B cell (primary cell): ENCODE measurements at regions not wholly inside any gene's neighbourhood (a gene's known extent, or its start where the extent isn't known, plus 50 kb on each side); places are given as distances from the start of the nearest gene placed in this dataset.
"Not testable (repeated sequence)": the region's sequence is repeated elsewhere in the genome, so short reads cannot be mapped to it uniquely, and the experiment has no call there.

Experiments used
- ATAC-seq: fragments of 200-7000 bp; cut with Tn5 transposase; one replicate; pipeline ENCODE4 v1.10.0; 2021; ENCODE audit warnings: low read depth, mild to moderate bottlenecking, moderate number of reproducible peaks, moderate library complexity
- CTCF ChIA-PET: fragments of 350-600 bp; sonication (Branson Sonifier 250); formaldehyde crosslinking; loops from one replicate; lab custom pipeline; 2021; ENCODE audit warnings: antibody characterized with exemption, inconsistent platforms; lab: Charles Lee
- POLR2A ChIA-PET: fragments of 350-600 bp; sonication (Branson Sonifier 250); formaldehyde crosslinking; loops from one replicate; lab custom pipeline; 2021; ENCODE audit warnings: antibody characterized with exemption; lab: Charles Lee
- DNase-seq: peaks from one replicate; pipeline ENCODE4 v3.0.0; 2013
- H2AFZ ChIP-seq: 2 replicates; pipeline ENCODE4 v1.6.1; 2012; ENCODE audit warnings: mild to moderate bottlenecking, low read depth, low read length; ENCODE audit not compliant: insufficient read depth, poor library complexity, severe bottlenecking
- H3K27ac ChIP-seq, 2 donors: 1 replicate in 1 of 2; 2 replicates in 1 of 2; pipeline ENCODE4 v1.5.1; 2012 to 2013; ENCODE audit warnings: low read length in 2 of 2, mild to moderate bottlenecking in 2 of 2, moderate library complexity in 1 of 2
- H3K27me3 ChIP-seq, 4 experiments: fragments of 200-600 bp in 1 of 4; sonication (generic) in 1 of 4; replicated peaks in 1 of 4; 1 replicate in 2 of 4; 2 replicates in 2 of 4; pipeline versions ENCODE4 v1.6.1 to v1.7.0; 2013 to 2016; ENCODE audit warnings: low read length in 3 of 4, mild to moderate bottlenecking in 2 of 4, mixed read lengths in 1 of 4, moderate library complexity in 1 of 4; ENCODE audit not compliant: insufficient read depth in 4 of 4, control insufficient read depth in 3 of 4; ENCODE audit errors: control extremely low read depth in 1 of 4
- H3K36me3 ChIP-seq, 2 experiments: replicated peaks in 1 of 2; 1 replicate in 1 of 2; 2 replicates in 1 of 2; pipeline versions ENCODE4 v1.6.1 to v1.7.1; 2013; ENCODE audit warnings: low read length in 1 of 2; ENCODE audit not compliant: insufficient read depth in 2 of 2, control insufficient read depth in 1 of 2; ENCODE audit errors: control extremely low read depth in 1 of 2, extremely low read depth in 1 of 2
- H3K4me1 ChIP-seq, 2 donors: fragments of 200-600 bp in 1 of 2; sonication (generic) in 1 of 2; 1 replicate in 1 of 2; 2 replicates in 1 of 2; pipeline versions ENCODE4 v1.5.1 to v1.6.1; 2013 to 2017; ENCODE audit warnings: low read length in 2 of 2; ENCODE audit not compliant: control insufficient read depth in 2 of 2, insufficient read depth in 2 of 2
- H3K4me2 ChIP-seq: replicated peaks from 2 replicates; pipeline ENCODE3; 2012; ENCODE audit warnings: mild to moderate bottlenecking, low read depth, low read length; ENCODE audit not compliant: poor library complexity, severe bottlenecking
- H3K4me3 ChIP-seq, 5 experiments: fragments of 200-600 bp in 1 of 5; sonication (generic) in 1 of 5; 1 replicate in 3 of 5; 2 replicates in 2 of 5; pipeline versions ENCODE4 v1.5.1 to v1.7.0; 2011 to 2016; ENCODE audit warnings: low read length in 4 of 5, mild to moderate bottlenecking in 4 of 5, low read depth in 2 of 5, control low read depth in 1 of 5, moderate library complexity in 1 of 5; ENCODE audit not compliant: insufficient read depth in 1 of 5; ENCODE audit errors: control extremely low read depth in 1 of 5, extremely low read depth in 1 of 5
- H3K79me2 ChIP-seq: fragments of 200-600 bp; sonication (generic); one replicate; pipeline ENCODE4 v1.6.0; 2016; ENCODE audit warnings: low read length; ENCODE audit not compliant: control insufficient read depth, insufficient read depth
- H3K9ac ChIP-seq: fragments of 200-600 bp; sonication (generic); 2 replicates; pipeline ENCODE4 v1.6.1; 2017; ENCODE audit warnings: mild to moderate bottlenecking, low read length, moderate library complexity
- H3K9me3 ChIP-seq, 3 donors: one replicate each; pipeline versions ENCODE4 v1.6.1 to v1.7.1; 2013; ENCODE audit warnings: low read length in 2 of 3; ENCODE audit not compliant: control insufficient read depth in 2 of 3, insufficient read depth in 1 of 3; ENCODE audit errors: control extremely low read depth in 1 of 3
- H4K20me1 ChIP-seq: 2 replicates; pipeline ENCODE4 v1.6.0; 2012; ENCODE audit warnings: mild to moderate bottlenecking, low read length; ENCODE audit not compliant: insufficient read depth, control insufficient read depth, poor library complexity, severe bottlenecking
- H3K27ac Mint-ChIP-seq: one replicate; pipeline ENCODE4 v1.8.0; 2021; ENCODE audit warnings: mixed read lengths
- H3K27me3 Mint-ChIP-seq: one replicate; pipeline ENCODE4 v1.8.0; 2021; ENCODE audit warnings: mixed read lengths
- H3K4me1 Mint-ChIP-seq: one replicate; pipeline ENCODE4 v1.8.0; 2021; ENCODE audit warnings: mixed read lengths
- H3K4me3 Mint-ChIP-seq: one replicate; pipeline ENCODE4 v1.8.0; 2021; ENCODE audit warnings: mixed read lengths
- H3K9me3 Mint-ChIP-seq: one replicate; pipeline ENCODE4 v1.8.0; 2022; ENCODE audit warnings: mixed read lengths; ENCODE audit not compliant: insufficient read depth
- EZH2 ChIP-seq: IDR thresholded peaks from 2 replicates; pipeline ENCODE4 v1.6.1; 2012; ENCODE audit warnings: borderline replicate concordance, low read depth, mild to moderate bottlenecking, moderate library complexity, low read length; ENCODE audit not compliant: insufficient read depth, poor library complexity, severe bottlenecking
- WGBS: methylation state at CpG from one replicate; pipeline ENCODE4 v1.1.5; 2013; ENCODE audit warnings: missing lambda C conversion rate; ENCODE audit not compliant: insufficient coverage; 5-methylcytosine and 5-hydroxymethylcytosine counted together
- intact Hi-C: fragments of 100-400 bp; cut with micrococcal nuclease; formaldehyde crosslinking; loops from one replicate; pipeline ENCODE4 v1.10.0; 2022
- TF ChIP-seq, protein P1 (sequence below): fragments of 200-600 bp; IDR thresholded peaks from one replicate; pipeline ENCODE4 v1.8.0; 2022; ENCODE audit warnings: antibody characterized with exemption, mild to moderate bottlenecking

DNA sequence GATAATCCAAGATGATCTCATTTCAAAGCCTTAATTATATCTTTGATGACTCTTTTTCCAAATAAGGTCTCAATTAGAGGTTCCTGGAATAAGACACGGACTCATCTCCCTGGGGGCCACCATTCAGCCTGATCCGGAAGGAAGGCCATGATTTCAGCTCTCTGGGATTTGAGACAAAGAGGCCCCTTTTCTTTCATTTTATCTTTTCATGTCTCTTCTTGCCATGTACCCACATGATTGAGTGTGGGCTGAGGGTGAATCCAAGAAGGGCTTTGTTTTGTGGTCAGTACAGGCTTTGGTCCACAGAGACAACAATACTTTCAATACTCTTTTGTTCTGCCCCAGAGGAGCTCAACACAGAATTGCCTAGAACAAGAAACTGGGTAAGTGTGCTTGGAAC lies 261.2 kb downstream of the TRIML1 start:
- Mint-ChIP-seq H3K4me1 (no peaks in the 10 kb centered on the region), H3K9me3 (peaks cover 4% of the 10 kb centered on the region), H3K27ac (no peak overlapping the region), H3K4me3 (no peak overlapping the region), H3K27me3 (no peaks in the 10 kb centered on the region)
- no peak overlapping the region for H3K9ac ChIP-seq
- no peak overlapping the region for H3K27ac ChIP-seq
- ATAC-seq (no peak), DNase-seq (no peak)
- peaks cover 0 to 6% (median 0%) of the 10 kb centered on the region in 3 donors for H3K9me3 ChIP-seq
- H4K20me1 ChIP-seq = no peaks in the 10 kb centered on the region
- no peaks in the 10 kb centered on the region for H3K79me2 ChIP-seq
- ChIA-PET POLR2A (no interaction called here), CTCF (no interaction called here)
- H3K4me1 ChIP-seq = no peaks in the 10 kb centered on the region
- H3K4me2 ChIP-seq = no peak overlapping the region
- intact Hi-C loops = no loop called here
- no peak overlapping the region for H2AFZ ChIP-seq
- no peak for TF ChIP-seq EZH2
- TF ChIP-seq, protein P1, sequence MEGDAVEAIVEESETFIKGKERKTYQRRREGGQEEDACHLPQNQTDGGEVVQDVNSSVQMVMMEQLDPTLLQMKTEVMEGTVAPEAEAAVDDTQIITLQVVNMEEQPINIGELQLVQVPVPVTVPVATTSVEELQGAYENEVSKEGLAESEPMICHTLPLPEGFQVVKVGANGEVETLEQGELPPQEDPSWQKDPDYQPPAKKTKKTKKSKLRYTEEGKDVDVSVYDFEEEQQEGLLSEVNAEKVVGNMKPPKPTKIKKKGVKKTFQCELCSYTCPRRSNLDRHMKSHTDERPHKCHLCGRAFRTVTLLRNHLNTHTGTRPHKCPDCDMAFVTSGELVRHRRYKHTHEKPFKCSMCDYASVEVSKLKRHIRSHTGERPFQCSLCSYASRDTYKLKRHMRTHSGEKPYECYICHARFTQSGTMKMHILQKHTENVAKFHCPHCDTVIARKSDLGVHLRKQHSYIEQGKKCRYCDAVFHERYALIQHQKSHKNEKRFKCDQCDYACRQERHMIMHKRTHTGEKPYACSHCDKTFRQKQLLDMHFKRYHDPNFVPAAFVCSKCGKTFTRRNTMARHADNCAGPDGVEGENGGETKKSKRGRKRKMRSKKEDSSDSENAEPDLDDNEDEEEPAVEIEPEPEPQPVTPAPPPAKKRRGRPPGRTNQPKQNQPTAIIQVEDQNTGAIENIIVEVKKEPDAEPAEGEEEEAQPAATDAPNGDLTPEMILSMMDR = no peak
- H3K4me3 ChIP-seq = no peak overlapping the region
- WGBS = no CpG with 5 or more reads among the region's 2 CpGs
- H3K36me3 ChIP-seq = no peaks in the 10 kb centered on the region
- H3K27me3 ChIP-seq = no peaks in the 10 kb centered on the region

DNA sequence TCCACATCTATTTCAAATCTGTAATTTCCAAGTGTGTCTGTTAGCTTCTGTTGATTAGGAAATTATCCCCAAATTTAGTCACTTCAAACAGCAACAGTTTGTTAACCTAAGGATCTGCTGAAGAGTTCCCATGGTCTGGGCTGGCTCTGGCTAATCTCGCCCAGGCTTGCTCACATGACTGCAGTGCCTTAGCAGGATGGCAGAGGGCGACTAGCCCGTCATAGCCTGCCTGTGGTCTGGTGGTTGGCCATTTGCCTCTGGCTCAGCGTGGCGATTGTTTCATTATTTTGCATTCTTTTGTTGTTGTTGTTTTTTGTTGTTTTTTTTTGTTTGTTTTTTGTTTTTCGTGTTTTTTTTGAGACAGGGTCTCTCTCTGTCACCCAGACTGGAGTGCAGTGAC lies 264.0 kb downstream of the TRIML1 start:
- Histone ChIP-seq H3K79me2 (no peaks in the 10 kb centered on the region), H4K20me1 (no peaks in the 10 kb centered on the region), H3K27ac (no peak overlapping the region), H3K4me2 (no peak overlapping the region), H2AFZ (no peak overlapping the region), H3K36me3 (no peaks in the 10 kb centered on the region), H3K9me3 (peaks cover 0 to 7% (median 0%) of the 10 kb centered on the region in 3 donors), H3K9ac (no peak overlapping the region), H3K4me1 (no peaks in the 10 kb centered on the region), H3K4me3 (no peak overlapping the region), H3K27me3 (no peaks in the 10 kb centered on the region)
- intact Hi-C loops = no loop called here
- no peak for ATAC-seq
- Mint-ChIP-seq H3K9me3 (peaks cover 4% of the 10 kb centered on the region), H3K4me1 (no peaks in the 10 kb centered on the region), H3K4me3 (no peak overlapping the region), H3K27ac (no peak overlapping the region), H3K27me3 (no peaks in the 10 kb centered on the region)
- DNase-seq = no peak
- 85% methylated on average over 5 of the region's 6 CpGs for WGBS
- ChIA-PET POLR2A (no interaction called here), CTCF (interaction anchor here (0.6 kb wide), 1 partner anchor 446 kb away, joined by 3 read pairs; no protein-coding TSS in a partner anchor)
- TF ChIP-seq, protein P1 = no peak
- no peak for TF ChIP-seq EZH2

DNA sequence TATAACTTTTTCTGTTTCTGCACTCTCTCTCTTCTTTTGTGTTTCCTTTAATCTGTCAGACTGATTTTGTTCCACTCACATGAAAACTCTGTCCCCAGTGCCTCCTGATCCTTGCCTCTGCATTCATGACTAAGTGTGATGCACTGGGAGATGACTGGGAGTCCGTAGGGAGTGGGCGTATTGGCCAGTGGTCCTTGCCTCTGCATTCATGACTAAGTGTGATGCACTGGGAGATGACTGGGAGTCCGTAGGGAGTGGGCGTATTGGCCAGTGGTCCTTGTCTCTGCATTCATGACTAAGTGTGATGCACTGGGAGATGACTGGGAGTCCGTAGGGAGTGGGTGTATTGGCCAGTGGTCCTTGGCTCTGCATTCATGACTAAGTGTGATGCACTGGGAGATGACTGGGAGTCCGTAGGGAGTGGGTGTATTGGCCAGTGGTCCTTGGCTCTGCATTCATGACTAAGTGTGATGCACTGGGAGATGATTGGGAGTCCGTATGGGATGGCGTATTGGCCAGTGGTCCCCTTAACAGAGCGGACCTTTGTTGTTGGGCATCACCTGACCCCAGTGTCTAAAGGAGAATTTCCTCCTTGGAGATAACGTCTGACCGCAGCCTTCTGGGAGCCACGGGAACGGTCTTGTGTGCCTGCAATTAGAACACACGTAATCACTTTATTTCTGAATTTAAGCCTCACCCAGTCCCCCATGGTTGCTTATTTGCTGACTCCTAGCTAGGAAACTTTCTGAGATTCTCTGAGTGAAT lies 266.0 kb downstream of the TRIML1 start:
- intact Hi-C loops, H3K4me2 ChIP-seq, H3K9me3 Mint-ChIP-seq, H3K4me3 Mint-ChIP-seq, H3K27me3 ChIP-seq, CTCF ChIA-PET, H3K27ac ChIP-seq, H3K36me3 ChIP-seq, H3K27ac Mint-ChIP-seq, H3K27me3 Mint-ChIP-seq, H3K9me3 ChIP-seq, H2AFZ ChIP-seq, POLR2A ChIA-PET, DNase-seq, H3K79me2 ChIP-seq, H3K4me1 Mint-ChIP-seq, H3K4me3 ChIP-seq, ATAC-seq, H4K20me1 ChIP-seq, H3K4me1 ChIP-seq, H3K9ac ChIP-seq: not testable (repeated sequence)
- 90% methylated on average over 9 of the region's 14 CpGs for WGBS
